Cardiac fibroblast (primary cell): ENCODE measurements at regions not wholly inside any gene's neighbourhood (a gene's known extent, or its start where the extent isn't known, plus 50 kb on each side); places are given as distances from the start of the nearest gene placed in this dataset.

Source experiments
- DNase-seq, 2 donors: peaks; one replicate each; pipeline versions ENCODE4 v3.0.0 to v3.0.0-alpha.2; 2010; ENCODE audit warnings: low read depth in 2 of 2
- H3K4me3 ChIP-seq, 2 donors: replicated peaks in 1 of 2; 1 replicate in 1 of 2; 2 replicates in 1 of 2; pipeline ENCODE4 v1.5.1; 2011; ENCODE audit warnings: low read depth in 2 of 2, low read length in 2 of 2, mild to moderate bottlenecking in 2 of 2, moderate library complexity in 1 of 2
- TF ChIP-seq, protein P1 (sequence below): IDR thresholded peaks from one replicate; pipeline ENCODE4 v1.5.1; 2011; ENCODE audit warnings: low read depth, mild to moderate bottlenecking, low read length, inconsistent platforms

GRCh38 chr1:222263791-222264190 is 284.1 kb downstream of the HHIPL2 start:
- H3K4me3 ChIP-seq, result no peak overlapping the region
- DNase-seq, result no peak
- TF ChIP-seq, protein P1, sequence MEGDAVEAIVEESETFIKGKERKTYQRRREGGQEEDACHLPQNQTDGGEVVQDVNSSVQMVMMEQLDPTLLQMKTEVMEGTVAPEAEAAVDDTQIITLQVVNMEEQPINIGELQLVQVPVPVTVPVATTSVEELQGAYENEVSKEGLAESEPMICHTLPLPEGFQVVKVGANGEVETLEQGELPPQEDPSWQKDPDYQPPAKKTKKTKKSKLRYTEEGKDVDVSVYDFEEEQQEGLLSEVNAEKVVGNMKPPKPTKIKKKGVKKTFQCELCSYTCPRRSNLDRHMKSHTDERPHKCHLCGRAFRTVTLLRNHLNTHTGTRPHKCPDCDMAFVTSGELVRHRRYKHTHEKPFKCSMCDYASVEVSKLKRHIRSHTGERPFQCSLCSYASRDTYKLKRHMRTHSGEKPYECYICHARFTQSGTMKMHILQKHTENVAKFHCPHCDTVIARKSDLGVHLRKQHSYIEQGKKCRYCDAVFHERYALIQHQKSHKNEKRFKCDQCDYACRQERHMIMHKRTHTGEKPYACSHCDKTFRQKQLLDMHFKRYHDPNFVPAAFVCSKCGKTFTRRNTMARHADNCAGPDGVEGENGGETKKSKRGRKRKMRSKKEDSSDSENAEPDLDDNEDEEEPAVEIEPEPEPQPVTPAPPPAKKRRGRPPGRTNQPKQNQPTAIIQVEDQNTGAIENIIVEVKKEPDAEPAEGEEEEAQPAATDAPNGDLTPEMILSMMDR, result no peak

DNA sequence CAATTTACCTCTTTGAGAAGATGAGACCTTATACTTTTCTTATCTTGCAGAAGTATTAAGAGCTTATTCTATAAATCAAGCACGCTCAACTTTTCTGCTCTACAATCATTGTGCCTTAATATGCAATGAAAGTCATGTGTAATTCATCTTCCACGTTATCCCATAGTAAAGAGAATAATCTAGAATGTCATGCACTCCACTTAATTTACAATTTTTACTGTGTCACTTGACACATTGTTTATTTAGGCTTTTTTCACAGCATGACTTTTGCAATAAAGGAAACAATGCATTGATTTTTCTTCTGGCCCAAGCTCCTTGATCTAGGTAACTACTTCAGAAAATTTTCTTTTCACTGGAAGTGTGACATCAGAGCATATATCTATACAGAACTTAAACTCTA is 290.9 kb downstream of the HHIPL2 start:
- no peak overlapping the region for H3K4me3 ChIP-seq
- no peak for DNase-seq
- TF ChIP-seq, protein P1, result no peak

GRCh38 chr1:222256058-222256457 is 291.8 kb downstream of the HHIPL2 start:
- no peak overlapping the region for H3K4me3 ChIP-seq
- DNase-seq, result no peak
- TF ChIP-seq, protein P1, result no peak

GRCh38 chr1:222252788-222253187 is 295.1 kb downstream of the HHIPL2 start:
- TF ChIP-seq, protein P1, result no peak
- no peak overlapping the region for H3K4me3 ChIP-seq
- DNase-seq, result no peak

DNA sequence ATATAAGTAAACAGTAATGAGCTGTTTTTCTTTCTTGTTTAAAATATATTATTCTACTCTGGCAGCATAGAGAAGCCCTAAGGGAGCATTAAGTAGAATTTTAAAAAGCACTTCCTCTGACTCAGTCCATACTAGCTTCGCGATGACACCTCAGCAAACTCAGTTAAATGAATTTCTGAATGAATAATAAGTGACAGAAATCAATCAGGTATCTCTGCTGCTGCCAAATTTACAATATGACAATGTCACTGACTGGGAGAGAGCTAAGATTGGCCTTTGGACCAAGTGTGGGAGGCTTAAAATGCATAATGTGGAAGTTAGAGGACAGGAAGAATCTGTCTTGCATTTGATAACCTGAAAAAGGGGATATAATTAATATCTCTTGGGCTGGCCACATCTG is 296.1 kb downstream of the HHIPL2 start:
- TF ChIP-seq, protein P1, result no peak
- DNase-seq, result no peak
- no peak overlapping the region for H3K4me3 ChIP-seq

DNA sequence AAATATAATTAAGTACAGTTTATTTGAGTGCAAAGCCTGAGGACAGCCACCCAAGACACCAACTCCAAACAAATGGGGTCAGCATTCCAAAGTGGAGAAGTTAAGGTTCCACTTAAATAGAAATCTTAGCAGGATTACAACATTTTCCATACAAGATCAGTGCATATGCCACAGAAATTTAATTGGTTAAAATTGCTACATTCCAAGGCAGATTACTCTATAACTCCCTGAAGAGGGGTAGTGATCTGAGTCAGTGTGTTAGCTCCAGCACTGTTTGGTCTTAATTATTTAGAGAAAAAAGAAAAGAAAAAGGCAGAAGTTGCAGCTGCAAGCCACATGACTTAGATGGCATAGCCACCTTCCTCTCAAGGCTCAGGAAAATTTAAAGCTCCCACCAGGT is 297.5 kb downstream of the HHIPL2 start:
- TF ChIP-seq, protein P1, result no peak
- no peak for DNase-seq
- no peak overlapping the region for H3K4me3 ChIP-seq

GRCh38 chr1:222247811-222248310 is 300.0 kb downstream of the HHIPL2 start:
- TF ChIP-seq, protein P1, result no peak
- no peak for DNase-seq
- no peak overlapping the region for H3K4me3 ChIP-seq
